Neural cell (in vitro differentiated cells): ENCODE measurements at regions not wholly inside any gene's neighbourhood (a gene's known extent, or its start where the extent isn't known, plus 50 kb on each side); places are given as distances from the start of the nearest gene placed in this dataset.

Experiments used
- H2AFZ ChIP-seq: fragments of 200-600, 300-800 bp; sonication (generic), shearing (Covaris generic); 2 replicates; pipeline ENCODE4 v1.6.0; 2014; ENCODE audit warnings: low read depth, mild to moderate bottlenecking, antibody characterized with exemption, low read length, moderate library complexity
- H3F3A ChIP-seq: fragments of 200-600 bp; shearing (Covaris generic); 2 replicates; pipeline ENCODE4 v1.6.1; 2016; ENCODE audit warnings: mild to moderate bottlenecking, moderate library complexity, mixed read lengths, antibody characterized with exemption, low read length; ENCODE audit not compliant: insufficient read depth, poor library complexity, severe bottlenecking
- H3K27ac ChIP-seq: fragments of 200-600, 300-800 bp; sonication (generic), shearing (Covaris generic); 2 replicates; pipeline ENCODE4 v1.5.1; 2014; ENCODE audit warnings: mild to moderate bottlenecking, low read length, moderate library complexity
- H3K27me3 ChIP-seq: fragments of 300-800, 200-600 bp; sonication (generic), shearing (Covaris generic); 2 replicates; pipeline ENCODE4 v1.6.0; 2014; ENCODE audit warnings: mild to moderate bottlenecking, low read depth, low read length, moderate library complexity; ENCODE audit not compliant: insufficient read depth
- H3K36me3 ChIP-seq: fragments of 300-800, 200-600 bp; sonication (generic), shearing (Covaris generic); 2 replicates; pipeline ENCODE4 v1.5.1; 2014; ENCODE audit warnings: mild to moderate bottlenecking, antibody characterized with exemption, low read length, moderate library complexity; ENCODE audit not compliant: insufficient read depth
- H3K4me2 ChIP-seq: fragments of 300-800, 200-600 bp; sonication (generic), shearing (Covaris generic); 2 replicates; pipeline ENCODE4 v1.6.0; 2014; ENCODE audit warnings: mild to moderate bottlenecking, low read length
- H3K4me3 ChIP-seq: fragments of 300-800, 200-600 bp; sonication (generic), shearing (Covaris generic); 2 replicates; pipeline ENCODE4 v1.5.1; 2014; ENCODE audit warnings: mild to moderate bottlenecking, low read length, moderate library complexity
- H3K79me2 ChIP-seq: fragments of 200-600 bp; shearing (Covaris generic); replicated peaks from 2 replicates; pipeline ENCODE4 v1.6.0; 2014; ENCODE audit warnings: mild to moderate bottlenecking, low read length, moderate library complexity; ENCODE audit not compliant: insufficient read depth
- H3K9ac ChIP-seq: fragments of 300-800, 200-600 bp; sonication (generic), shearing (Covaris generic); 2 replicates; pipeline ENCODE4 v1.6.1; 2016; ENCODE audit warnings: mild to moderate bottlenecking, low read length, mixed read lengths
- H3K9me2 ChIP-seq: fragments of 200-600 bp; shearing (Covaris generic); 2 replicates; pipeline ENCODE4 v1.6.1; 2016; ENCODE audit warnings: mild to moderate bottlenecking, low read length, mixed read lengths; ENCODE audit not compliant: insufficient read depth
- H3K9me3 ChIP-seq: fragments of 200-600, 300-800 bp; sonication (generic), shearing (Covaris generic); 2 replicates; pipeline ENCODE4 v1.6.1; 2016; ENCODE audit warnings: mild to moderate bottlenecking, mixed run types, low read length, moderate library complexity, mixed read lengths
- H4K20me1 ChIP-seq: fragments of 200-600 bp; shearing (Covaris generic); 2 replicates; pipeline ENCODE4 v1.6.1; 2016; ENCODE audit warnings: mild to moderate bottlenecking, mixed run types; ENCODE audit not compliant: insufficient read depth
- EP300 ChIP-seq: fragments of 450-650 bp; conservative IDR thresholded peaks from 2 replicates; pipeline ENCODE4 v1.6.1; 2014; ENCODE audit warnings: antibody characterized with exemption, mild to moderate bottlenecking, moderate library complexity; ENCODE audit not compliant: poor library complexity, severe bottlenecking
- POLR2AphosphoS5 ChIP-seq: IDR thresholded peaks from 2 replicates; pipeline ENCODE4 v1.6.1; 2012
- RAD21 ChIP-seq: fragments of 450-650 bp; conservative IDR thresholded peaks from 2 replicates; pipeline ENCODE4 v1.6.1; 2014; ENCODE audit warnings: antibody characterized with exemption, mild to moderate bottlenecking, moderate library complexity
- TF ChIP-seq, protein P1 (sequence below): fragments of 450-650 bp; IDR thresholded peaks from 2 replicates; pipeline ENCODE4 v1.5.1; 2014; ENCODE audit warnings: antibody characterized with exemption, mild to moderate bottlenecking, moderate library complexity; ENCODE audit not compliant: poor library complexity, severe bottlenecking
- TF ChIP-seq, protein P2 (sequence below): IDR thresholded peaks from 2 replicates; pipeline ENCODE4 v1.6.1; 2012; ENCODE audit warnings: borderline replicate concordance

- H3K36me3 ChIP-seq: no peaks in the 10 kb centered on the region
- H3K9ac ChIP-seq: no peak overlapping the region
- no peaks in the 10 kb centered on the region for H3K79me2 ChIP-seq
- no peak overlapping the region for H3K4me3 ChIP-seq
- H3K4me2 ChIP-seq: no peak overlapping the region
- no peak overlapping the region for H3K27ac ChIP-seq
- H3K9me3 ChIP-seq: no peaks in the 10 kb centered on the region
- no peaks in the 10 kb centered on the region for H4K20me1 ChIP-seq
- no peaks in the 10 kb centered on the region for H3K9me2 ChIP-seq
- H2AFZ ChIP-seq: no peak overlapping the region
- H3F3A ChIP-seq: no peaks in the 10 kb centered on the region
- TF ChIP-seq, protein P1, sequence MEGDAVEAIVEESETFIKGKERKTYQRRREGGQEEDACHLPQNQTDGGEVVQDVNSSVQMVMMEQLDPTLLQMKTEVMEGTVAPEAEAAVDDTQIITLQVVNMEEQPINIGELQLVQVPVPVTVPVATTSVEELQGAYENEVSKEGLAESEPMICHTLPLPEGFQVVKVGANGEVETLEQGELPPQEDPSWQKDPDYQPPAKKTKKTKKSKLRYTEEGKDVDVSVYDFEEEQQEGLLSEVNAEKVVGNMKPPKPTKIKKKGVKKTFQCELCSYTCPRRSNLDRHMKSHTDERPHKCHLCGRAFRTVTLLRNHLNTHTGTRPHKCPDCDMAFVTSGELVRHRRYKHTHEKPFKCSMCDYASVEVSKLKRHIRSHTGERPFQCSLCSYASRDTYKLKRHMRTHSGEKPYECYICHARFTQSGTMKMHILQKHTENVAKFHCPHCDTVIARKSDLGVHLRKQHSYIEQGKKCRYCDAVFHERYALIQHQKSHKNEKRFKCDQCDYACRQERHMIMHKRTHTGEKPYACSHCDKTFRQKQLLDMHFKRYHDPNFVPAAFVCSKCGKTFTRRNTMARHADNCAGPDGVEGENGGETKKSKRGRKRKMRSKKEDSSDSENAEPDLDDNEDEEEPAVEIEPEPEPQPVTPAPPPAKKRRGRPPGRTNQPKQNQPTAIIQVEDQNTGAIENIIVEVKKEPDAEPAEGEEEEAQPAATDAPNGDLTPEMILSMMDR: no peak
- TF ChIP-seq RAD21: no peak
- no peak for TF ChIP-seq EP300
- no peak for TF ChIP-seq POLR2AphosphoS5
- TF ChIP-seq, protein P2, sequence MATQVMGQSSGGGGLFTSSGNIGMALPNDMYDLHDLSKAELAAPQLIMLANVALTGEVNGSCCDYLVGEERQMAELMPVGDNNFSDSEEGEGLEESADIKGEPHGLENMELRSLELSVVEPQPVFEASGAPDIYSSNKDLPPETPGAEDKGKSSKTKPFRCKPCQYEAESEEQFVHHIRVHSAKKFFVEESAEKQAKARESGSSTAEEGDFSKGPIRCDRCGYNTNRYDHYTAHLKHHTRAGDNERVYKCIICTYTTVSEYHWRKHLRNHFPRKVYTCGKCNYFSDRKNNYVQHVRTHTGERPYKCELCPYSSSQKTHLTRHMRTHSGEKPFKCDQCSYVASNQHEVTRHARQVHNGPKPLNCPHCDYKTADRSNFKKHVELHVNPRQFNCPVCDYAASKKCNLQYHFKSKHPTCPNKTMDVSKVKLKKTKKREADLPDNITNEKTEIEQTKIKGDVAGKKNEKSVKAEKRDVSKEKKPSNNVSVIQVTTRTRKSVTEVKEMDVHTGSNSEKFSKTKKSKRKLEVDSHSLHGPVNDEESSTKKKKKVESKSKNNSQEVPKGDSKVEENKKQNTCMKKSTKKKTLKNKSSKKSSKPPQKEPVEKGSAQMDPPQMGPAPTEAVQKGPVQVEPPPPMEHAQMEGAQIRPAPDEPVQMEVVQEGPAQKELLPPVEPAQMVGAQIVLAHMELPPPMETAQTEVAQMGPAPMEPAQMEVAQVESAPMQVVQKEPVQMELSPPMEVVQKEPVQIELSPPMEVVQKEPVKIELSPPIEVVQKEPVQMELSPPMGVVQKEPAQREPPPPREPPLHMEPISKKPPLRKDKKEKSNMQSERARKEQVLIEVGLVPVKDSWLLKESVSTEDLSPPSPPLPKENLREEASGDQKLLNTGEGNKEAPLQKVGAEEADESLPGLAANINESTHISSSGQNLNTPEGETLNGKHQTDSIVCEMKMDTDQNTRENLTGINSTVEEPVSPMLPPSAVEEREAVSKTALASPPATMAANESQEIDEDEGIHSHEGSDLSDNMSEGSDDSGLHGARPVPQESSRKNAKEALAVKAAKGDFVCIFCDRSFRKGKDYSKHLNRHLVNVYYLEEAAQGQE: no peak
- H3K27me3 ChIP-seq: no peaks in the 10 kb centered on the region
Observed at GRCh38 chr13:105441051-105441750, 1094.3 kb downstream of the EFNB2 start.

DNA sequence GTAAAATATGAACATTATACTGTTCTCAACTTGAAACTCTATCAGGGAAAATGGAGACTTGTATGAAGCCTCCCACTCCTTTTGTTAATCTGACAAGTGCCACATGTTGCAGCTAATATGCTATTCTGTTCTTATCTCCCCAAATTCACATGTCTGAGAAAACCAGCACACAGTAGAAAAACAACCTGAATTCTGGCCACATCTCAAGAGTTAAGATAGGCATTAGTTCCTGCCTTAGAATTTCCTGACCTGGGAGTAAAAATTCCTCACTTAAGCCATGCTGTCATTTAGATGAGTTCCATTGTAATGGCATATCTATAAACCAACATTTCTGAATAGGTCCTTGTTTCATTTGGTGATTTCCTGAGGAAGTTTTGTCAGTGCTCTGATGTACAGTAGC is 1098.5 kb downstream of the EFNB2 start:
- no peaks in the 10 kb centered on the region for H3K36me3 ChIP-seq
- no peak overlapping the region for H3K4me3 ChIP-seq
- no peaks in the 10 kb centered on the region for H3K9me3 ChIP-seq
- no peak overlapping the region for H3K9ac ChIP-seq
- no peaks in the 10 kb centered on the region for H3K9me2 ChIP-seq
- H3K4me2 ChIP-seq: no peak overlapping the region
- H3F3A ChIP-seq: no peaks in the 10 kb centered on the region
- H3K27ac ChIP-seq: no peak overlapping the region
- TF ChIP-seq EP300 (no peak), RAD21 (no peak)
- TF ChIP-seq, protein P2: no peak
- no peaks in the 10 kb centered on the region for H3K79me2 ChIP-seq
- no peaks in the 10 kb centered on the region for H4K20me1 ChIP-seq
- H3K27me3 ChIP-seq: no peaks in the 10 kb centered on the region
- H2AFZ ChIP-seq: no peak overlapping the region
